Choroid plexus epithelial cell (primary cell): ENCODE measurements at regions not wholly inside any gene's neighbourhood (a gene's known extent, or its start where the extent isn't known, plus 50 kb on each side); places are given as distances from the start of the nearest gene placed in this dataset.

Experiments
- DNase-seq: peaks from one replicate; pipeline ENCODE4 v3.0.0-alpha.2; 2010; ENCODE audit warnings: low read depth
- H3K4me3 ChIP-seq: 2 replicates; pipeline ENCODE4 v1.5.1; 2011; ENCODE audit warnings: low read depth, mild to moderate bottlenecking, control low read depth, low read length, moderate library complexity
- TF ChIP-seq, protein P1 (sequence below): conservative IDR thresholded peaks from 2 replicates; pipeline ENCODE4 v1.5.1; 2011; ENCODE audit warnings: low read depth, mild to moderate bottlenecking, control low read depth, inconsistent platforms, low read length, moderate library complexity

DNA sequence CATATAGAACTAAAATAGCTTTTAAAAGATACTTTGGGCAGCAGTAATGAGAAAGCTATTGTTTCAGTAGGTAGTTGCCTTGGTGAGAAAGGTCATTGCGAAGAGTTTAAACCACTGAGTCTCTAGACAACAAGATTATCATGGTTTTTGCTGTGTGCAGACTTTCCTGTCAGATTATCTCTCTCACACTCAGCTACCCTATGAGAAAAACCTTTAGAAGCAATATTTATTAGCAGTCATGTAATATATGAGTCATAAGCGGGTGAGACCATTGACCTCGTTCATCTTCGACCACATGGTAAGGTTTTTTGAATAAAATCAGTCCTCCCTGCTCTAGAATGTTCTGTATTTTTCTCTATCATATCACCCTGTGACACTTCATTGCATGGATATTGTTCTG, 59.9 kb downstream of the GPR65 start:
- DNase-seq = no peak

DNA sequence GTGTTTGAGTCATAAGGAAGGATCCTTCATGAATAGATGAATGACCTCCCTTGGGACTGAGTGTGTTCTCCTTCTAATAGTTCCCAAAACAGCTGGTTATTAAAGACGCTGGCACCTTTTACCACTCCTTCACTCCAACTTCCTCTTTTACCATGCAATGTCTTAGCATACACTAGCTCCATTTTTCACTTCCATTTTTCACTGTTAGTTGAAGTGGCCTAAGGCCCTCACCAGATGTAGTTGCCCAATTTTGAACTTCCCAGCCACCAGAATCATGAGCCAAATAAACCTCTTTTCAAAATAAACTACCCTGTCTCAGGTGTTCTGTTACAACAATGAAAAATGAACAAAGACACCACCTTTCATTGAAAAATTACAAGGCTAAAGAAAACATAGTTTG, 64.7 kb downstream of the GPR65 start:
- no peak for DNase-seq
- H3K4me3 ChIP-seq = no peak overlapping the region
- TF ChIP-seq, protein P1, sequence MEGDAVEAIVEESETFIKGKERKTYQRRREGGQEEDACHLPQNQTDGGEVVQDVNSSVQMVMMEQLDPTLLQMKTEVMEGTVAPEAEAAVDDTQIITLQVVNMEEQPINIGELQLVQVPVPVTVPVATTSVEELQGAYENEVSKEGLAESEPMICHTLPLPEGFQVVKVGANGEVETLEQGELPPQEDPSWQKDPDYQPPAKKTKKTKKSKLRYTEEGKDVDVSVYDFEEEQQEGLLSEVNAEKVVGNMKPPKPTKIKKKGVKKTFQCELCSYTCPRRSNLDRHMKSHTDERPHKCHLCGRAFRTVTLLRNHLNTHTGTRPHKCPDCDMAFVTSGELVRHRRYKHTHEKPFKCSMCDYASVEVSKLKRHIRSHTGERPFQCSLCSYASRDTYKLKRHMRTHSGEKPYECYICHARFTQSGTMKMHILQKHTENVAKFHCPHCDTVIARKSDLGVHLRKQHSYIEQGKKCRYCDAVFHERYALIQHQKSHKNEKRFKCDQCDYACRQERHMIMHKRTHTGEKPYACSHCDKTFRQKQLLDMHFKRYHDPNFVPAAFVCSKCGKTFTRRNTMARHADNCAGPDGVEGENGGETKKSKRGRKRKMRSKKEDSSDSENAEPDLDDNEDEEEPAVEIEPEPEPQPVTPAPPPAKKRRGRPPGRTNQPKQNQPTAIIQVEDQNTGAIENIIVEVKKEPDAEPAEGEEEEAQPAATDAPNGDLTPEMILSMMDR = no peak

More for the DNA sequence above, 59.9 kb downstream of the GPR65 start:
- no peak overlapping the region for H3K4me3 ChIP-seq
- TF ChIP-seq, protein P1 = no peak

DNA sequence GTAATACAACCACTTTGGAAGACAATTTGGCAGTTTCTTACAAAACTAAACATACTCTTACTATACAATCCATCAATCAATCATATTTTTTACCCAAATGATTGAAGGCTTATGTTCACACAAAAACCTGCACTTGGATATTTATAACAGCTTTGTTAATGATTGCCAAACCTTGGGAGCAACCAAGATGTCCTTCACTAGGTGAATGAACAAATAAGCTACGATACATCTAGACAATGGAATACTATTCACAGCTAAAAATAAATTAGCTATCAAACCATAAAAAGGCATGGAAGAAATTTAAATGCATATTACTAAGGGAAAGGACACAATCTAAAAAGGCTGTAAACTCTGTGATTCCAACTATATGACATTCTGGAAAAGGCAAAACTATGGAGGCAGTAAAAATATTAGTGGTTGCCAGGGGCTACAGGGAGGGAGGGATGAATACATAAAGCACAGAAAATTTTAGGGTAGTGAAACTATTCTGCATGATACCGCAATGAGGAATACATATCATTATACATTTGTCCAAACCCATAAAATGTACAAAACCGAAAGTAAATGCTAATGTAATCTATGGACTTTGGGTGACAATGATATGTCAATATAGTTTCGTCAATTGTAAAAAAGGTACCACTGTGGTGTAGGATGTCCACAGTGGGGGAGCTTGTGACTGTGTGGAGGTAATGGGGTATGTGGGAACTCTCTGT, 70.5 kb downstream of the GPR65 start:
- no peak overlapping the region for H3K4me3 ChIP-seq
- DNase-seq = no peak
- TF ChIP-seq, protein P1 = no peak

DNA sequence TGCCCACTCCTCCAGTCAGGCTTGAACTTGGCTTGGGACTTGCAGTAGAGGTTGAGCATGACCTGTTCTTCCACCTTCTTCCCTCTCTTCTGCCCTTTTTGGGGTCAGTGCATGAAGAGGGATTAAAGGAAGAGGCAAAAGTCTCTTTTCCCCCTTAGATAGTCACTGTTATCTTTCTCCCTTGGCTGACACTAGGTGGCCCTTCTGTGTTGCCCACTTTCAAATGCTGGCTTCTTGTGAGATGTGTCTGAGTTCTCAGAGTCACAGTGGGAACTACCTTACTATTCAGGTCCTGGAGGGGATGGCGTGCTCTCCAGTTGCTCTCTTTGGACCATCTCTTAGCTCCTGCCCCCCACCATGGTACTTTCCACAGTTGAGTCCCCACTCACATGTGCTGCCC, 73.6 kb downstream of the GPR65 start:
- H3K4me3 ChIP-seq = no peak overlapping the region
- TF ChIP-seq, protein P1 = no peak
- DNase-seq = no peak

DNA sequence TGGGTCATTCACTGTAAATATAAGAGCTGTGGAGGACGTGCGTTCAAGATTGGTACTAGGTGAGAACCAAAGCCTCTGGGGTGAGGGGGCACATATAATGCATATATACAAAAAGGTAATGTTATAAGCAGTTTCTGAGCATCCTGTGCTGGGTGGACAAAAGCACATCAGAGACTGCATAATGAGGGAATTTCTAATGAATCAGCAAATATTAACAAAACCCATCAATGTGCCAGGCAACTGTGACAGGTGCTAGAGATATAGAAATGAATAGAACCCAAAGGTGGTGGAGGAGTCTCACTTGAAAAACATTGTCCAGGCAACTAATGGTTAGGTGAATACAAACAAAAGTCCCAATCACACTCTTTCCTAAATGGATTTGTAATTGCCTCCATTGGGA, 74.7 kb downstream of the GPR65 start:
- TF ChIP-seq, protein P1 = no peak
- no peak for DNase-seq
- no peak overlapping the region for H3K4me3 ChIP-seq

DNA sequence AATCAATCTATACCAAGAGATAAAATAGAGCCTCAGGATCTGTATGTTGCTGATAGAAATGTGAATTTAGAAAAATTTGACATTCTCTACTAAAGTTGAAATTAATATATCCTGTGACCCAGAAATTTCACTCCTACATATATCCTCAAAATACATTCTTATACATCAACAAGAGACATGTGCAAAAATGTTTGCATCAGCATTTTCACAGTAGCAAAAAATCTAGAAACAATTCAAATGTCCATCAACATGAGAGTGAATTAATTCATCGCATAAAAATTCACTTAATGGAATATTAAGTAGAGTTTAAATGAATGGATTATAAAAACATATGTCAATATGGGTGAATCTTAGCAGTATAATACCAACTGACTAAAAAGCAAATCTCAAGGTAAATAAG, 80.8 kb downstream of the GPR65 start:
- TF ChIP-seq, protein P1 = no peak

DNA sequence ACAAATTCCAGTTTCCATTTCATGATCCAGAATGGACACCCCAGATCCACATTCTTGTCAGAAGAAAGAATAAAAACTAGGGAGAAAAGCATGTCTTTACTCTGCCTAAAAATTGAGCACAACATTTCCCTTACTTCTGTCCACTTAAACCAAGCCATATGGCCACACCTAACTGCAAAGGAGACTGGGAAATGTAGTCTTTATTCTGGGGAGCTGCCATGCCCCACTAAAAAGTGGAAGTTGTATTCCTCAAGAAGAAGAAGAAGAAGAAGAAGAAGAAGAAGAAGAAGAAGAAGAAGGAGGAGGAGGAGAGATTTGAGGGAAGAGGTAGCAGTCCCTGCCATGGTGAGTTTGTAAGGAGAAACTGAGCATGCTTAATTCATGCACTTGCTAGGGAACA, 84.5 kb downstream of the GPR65 start:
- no peak overlapping the region for H3K4me3 ChIP-seq
- TF ChIP-seq, protein P1 = no peak
- DNase-seq = no peak

More for the DNA sequence above, 80.8 kb downstream of the GPR65 start:
- DNase-seq = no peak
- H3K4me3 ChIP-seq = no peak overlapping the region
